Body of pancreas (tissue), 4 donors: ENCODE measurements at regions not wholly inside any gene's neighbourhood (a gene's known extent, or its start where the extent isn't known, plus 50 kb on each side); places are given as distances from the start of the nearest gene placed in this dataset.

Experiments
- CTCF ChIP-seq, 7 experiments: fragments of 450-650 bp in 4 of 7; fragments of 200-600 bp in 3 of 7; sonication (generic) in 3 of 7; IDR thresholded peaks; one replicate each; pipeline ENCODE4 v1.5.1; 2016 to 2019; ENCODE audit warnings: antibody characterized with exemption in 7 of 7
- POLR2A ChIP-seq, 3 donors: fragments of 450-650 bp; IDR thresholded peaks; one replicate each; pipeline ENCODE4 v1.6.1; 2016; ENCODE audit warnings: antibody characterized with exemption in 3 of 3, mild to moderate bottlenecking in 2 of 3

- TF ChIP-seq CTCF (IDR thresholded peaks at IDR 0.05) (no peak), POLR2A (IDR thresholded peaks at IDR 0.05) (no peak)
Observed at GRCh38 chr16:10335681-10336080, 50.2 kb upstream of the ATF7IP2 start.
